HG03097 (cell line): ENCODE measurements at regions not wholly inside any gene's neighbourhood (a gene's known extent, or its start where the extent isn't known, plus 50 kb on each side); places are given as distances from the start of the nearest gene placed in this dataset.

Experiments used
- ATAC-seq: cut with Tn5 transposase; IDR thresholded peaks from one replicate; pipeline ENCODE4 v1.9.1; 2021; ENCODE audit not compliant: unreplicated experiment, low FRiP score

GRCh38 chr2:128868686-128869551 lies 550.3 kb upstream of the HS6ST1 start:
- ATAC-seq, result no peak

DNA sequence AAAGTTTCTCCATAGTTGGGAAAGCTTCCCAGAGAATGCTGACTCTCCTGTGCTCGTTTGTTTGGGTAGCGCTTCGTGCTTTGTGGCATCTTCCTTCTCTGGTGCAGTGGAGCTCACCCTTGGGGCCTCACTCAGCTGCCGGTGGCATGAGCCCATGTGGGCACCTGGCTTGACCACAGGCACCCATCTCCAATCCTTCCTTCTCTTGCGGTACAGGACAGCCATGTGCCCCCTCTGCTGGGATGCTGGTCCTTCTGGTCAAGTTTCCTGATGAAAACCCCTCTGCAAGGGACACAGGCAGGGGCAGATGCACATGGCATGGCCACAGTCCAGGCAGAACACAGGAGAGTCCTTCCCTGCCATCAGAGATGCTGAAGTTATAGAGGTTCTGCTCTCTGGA lies 555.9 kb upstream of the HS6ST1 start:
- ATAC-seq, result no peak

- ATAC-seq, result no peak
These were observed 558.6 kb upstream of the HS6ST1 start for GRCh38 chr2:128876986-128877983.

DNA sequence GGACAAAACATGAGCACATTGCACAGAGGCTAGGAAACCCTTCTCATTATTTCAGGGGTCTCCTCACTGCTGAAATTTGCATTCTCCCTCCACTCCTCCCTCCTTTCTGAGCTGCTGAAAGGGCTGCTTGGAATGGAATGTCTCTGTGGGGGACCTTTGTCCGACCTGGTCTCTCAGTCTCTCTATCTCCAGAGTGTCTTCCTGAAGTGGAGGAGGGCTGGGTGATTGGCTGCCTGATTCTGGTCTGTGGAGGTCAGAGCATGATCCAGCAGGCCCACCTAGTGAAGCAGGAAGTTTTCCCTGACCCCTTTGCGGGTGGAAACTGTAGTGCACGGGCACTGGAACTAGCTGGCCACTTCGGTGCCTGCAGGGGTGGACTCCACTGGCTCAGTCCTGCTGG lies 560.5 kb upstream of the HS6ST1 start:
- no peak for ATAC-seq

GRCh38 chr2:128894896-128895295 lies 576.2 kb upstream of the HS6ST1 start:
- ATAC-seq, result no peak

DNA sequence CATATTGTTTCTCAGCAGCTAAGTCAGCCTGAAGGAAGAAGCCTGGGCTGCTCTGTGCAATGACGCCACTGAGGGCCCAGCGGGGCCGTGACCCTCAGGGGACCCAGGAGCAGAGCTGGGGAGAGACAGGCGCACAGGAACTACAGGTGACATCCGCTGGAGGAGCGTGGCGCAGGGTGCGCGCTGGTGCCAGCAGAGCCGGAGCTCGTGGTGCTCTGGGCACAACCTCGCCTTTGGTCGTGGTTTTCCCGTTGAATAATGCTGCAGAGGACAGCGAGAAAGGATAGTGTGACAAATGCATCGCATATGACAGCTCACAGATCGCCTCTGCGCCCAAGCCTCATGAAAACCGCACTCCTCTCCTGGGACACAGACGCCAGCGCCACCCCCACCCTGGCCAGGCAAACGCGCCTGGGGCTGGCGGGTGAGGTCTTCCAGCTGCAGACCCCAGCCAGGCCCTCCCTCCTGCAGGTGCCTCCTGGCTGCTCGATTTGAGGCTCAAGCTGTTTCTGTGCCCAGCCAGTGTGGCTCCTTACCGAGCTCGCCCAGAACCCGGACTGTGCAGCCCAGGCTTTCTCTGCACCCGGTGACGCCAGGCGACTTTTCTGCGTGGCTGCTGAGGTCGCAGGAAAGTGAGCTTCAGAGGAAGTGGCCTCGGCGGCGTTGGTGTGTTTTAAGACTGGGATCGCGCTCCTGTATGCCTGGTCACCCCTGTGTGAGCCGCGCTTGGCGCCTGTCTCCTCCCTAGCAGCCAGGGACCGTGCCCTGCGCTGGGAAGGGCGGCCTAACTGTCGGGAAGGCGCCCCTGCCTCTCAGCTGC lies 583.1 kb upstream of the HS6ST1 start:
- ATAC-seq, result no peak

- ATAC-seq, result no peak
These were observed 585.0 kb upstream of the HS6ST1 start for GRCh38 chr2:128903637-128904036.

DNA sequence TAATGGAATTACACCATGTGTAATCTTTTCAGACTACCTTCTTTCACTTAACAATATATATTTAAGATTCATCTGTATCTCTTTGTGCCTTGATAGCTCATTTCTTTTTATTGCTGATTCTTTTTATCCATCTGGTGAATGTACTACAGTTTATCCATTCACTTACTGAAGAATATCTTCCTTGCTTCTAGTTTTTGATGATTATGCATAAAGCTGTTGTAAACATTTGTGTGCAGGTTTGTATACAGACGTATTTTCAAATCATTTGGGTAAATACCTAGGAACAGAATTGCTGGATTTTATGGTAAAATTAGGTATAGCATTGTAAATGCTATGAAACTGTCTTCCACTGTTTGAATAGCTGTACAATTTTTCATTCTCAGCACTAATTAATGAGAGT lies 592.6 kb upstream of the HS6ST1 start:
- ATAC-seq, result no peak

- no peak for ATAC-seq
These were observed 595.7 kb upstream of the HS6ST1 start for GRCh38 chr2:128914320-128914719.

DNA sequence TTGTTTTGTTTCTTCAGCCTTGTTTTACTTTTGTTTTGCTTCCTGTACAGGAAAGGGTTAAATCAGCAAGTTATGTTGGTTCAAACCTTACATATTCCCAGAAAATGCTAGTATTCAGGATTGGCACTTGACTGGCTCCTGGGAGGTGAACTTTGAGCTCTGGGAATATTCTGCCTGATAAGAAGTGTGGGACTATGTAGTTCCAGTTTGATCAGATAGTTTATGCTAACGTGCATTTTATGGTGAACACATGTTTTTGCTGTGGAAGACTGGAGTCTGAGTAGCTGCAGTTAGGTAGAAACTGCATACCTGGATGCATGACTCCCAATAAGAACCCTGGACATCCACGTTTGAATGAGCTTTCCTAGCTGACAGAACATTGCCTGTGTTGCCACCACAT lies 603.1 kb upstream of the HS6ST1 start:
- no peak for ATAC-seq

DNA sequence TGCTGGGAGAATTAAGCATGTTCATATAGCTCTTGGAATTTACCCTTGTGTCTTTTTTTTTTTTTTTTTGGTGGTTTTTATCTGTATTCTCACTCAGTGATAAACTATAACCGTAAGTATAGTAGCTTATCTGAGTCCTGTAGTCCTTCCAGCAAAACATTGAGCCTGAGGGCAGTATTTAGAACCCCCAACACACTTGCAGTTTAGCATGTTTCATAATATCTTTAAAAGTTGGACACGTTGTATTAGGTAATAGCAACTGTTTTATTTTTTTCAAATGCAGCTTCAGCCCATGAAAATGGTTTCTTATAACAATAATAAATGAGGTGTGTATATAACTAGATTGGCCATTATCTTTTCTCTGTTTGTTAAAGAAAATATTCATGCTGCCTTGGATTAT lies 603.5 kb upstream of the HS6ST1 start:
- ATAC-seq, result no peak

DNA sequence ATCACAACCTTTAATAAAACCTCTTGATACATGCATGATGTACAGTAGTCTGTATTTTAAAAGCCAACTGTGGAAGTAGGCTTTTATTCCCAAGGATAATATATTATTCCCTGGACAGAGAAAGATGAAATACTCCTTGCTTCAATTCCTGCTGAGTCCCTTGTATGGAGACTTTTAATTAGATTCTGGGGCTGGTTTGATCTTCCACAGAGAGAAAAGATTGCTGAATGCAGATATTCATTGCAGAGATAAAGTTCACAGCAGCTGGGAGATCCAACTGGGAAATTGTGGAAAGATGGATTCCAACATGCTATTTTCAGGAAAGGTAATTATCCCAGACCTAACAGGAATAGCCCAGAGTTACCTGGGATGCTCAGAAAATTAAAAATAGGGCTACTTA lies 607.0 kb upstream of the HS6ST1 start:
- no peak for ATAC-seq

DNA sequence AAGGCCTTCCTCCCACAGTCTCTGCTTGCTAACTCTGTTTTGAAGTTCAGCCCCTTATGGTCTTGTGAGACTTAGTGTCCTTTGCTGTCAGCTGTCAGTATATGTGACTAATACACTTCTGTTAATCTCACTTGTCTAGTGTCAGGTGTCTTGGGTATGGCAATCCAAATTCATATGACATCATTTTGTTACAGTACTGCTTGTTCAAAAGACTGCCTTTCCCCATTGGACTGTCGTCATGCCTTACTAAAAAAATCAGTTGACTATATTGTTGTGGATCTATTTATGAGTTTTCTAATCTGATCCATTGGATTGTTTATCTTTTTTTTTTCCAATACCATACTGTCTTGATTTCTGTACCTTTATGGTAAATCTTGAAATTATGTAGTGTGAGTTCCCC lies 611.4 kb upstream of the HS6ST1 start:
- no peak for ATAC-seq

GRCh38 chr2:128940378-128940777 lies 621.7 kb upstream of the HS6ST1 start:
- ATAC-seq, result no peak

DNA sequence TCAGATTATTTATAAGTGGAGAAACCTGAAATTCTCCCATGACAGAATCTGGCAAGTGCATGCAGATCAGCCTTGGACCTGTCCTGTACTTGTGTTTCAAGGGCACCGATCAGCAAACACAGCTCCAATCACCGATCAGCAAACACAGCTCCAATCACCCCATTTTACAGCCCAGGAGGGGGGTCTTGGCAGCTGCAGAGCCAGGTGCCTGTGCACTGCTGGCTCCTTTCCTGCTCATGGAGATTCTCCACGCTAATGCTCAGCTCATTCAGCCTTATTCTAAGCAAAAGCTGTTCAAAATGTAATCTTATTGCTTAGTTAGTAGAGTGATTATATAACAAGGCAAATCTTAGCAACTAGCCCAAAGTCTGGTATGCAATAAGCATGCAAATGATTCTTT lies 623.1 kb upstream of the HS6ST1 start:
- ATAC-seq, result no peak

DNA sequence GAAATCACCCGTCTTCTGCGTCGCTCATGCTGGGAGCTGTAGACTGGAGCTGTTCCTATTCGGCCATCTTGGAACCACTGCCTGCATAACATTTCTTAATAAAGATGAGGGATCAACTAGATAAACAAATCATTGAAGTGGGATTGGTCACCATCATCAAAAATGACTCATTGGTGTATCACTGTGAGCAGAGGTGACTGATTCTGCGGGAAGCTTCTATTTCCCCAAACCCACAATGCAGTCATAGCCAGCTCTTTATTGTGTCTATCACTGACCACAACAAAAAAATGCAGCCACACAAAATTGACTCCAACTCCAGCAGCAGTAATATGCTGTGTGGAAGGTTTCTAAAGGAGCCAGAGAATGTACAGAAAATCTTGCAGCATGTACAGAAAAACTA lies 630.7 kb upstream of the HS6ST1 start:
- ATAC-seq, result no peak

DNA sequence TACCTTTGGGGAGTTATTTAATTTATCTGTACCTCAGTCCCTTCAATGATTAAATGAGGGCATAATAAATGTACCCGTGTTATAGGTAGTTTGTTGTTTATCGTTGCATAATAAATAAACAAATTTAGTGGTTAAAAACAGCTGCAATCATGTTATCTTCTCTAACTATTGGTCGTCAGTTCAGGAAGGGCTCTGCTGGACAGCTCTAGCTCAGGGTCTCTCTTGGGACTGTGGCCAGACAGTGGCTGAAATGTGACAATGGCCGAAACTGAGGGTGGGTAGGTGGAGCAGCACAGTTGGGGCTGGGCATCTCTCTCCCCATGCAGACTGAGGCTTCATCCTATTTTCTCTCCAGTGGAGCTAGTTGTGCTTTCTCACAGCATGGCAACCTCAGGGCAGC lies 632.1 kb upstream of the HS6ST1 start:
- ATAC-seq, result no peak

DNA sequence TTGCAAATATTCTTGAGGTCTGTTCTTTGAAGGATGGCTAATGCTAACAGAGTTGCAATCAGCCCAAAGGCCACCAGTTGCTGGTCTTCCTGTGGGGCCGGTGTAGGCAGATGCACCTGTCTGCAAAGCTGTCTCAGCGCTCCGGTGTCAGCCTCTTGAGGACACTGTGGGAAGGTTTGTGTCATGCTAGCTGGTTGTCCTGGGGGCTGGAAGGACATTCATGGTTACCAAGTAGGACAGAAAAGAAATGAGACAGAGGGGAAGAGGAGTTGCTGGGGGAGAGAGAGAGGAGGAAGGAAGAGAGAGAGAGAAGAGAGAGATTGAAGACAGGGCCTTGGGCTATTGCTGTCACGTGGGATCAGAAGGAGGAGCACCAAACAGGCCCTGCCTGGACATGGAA lies 639.6 kb upstream of the HS6ST1 start:
- no peak for ATAC-seq

DNA sequence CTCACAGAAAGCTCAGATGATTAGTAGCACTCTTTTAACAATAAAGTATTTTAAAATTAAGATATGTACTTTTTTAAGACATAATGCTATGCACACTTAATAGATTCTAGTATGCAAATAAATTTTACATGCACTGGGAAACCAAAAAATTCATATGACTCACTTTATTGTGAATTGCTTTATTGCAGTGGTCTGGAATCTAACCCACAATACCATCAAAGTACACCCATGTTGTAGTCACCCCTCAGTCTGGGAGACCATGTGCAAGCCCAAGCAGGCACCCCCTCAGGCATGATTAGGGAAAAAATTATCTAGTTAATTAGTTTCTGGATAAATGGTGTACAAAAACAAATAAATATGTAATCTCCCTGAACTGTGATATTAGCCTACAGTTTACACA lies 649.0 kb upstream of the HS6ST1 start:
- no peak for ATAC-seq

GRCh38 chr2:128969374-128969773 lies 650.7 kb upstream of the HS6ST1 start:
- ATAC-seq, result no peak
